HG02943 (cell line): ENCODE measurements at regions not wholly inside any gene's neighbourhood (a gene's known extent, or its start where the extent isn't known, plus 50 kb on each side); places are given as distances from the start of the nearest gene placed in this dataset.

Source experiments
- ATAC-seq: cut with Tn5 transposase; IDR thresholded peaks from one replicate; pipeline ENCODE4 v1.9.1; 2021; ENCODE audit warnings: mild to moderate bottlenecking, low read depth, moderate library complexity; ENCODE audit not compliant: unreplicated experiment

GRCh38 chr10:56973766-56974165 lies 612.7 kb upstream of the ZWINT start:
- no peak for ATAC-seq

- no peak for ATAC-seq
Measured at GRCh38 chr10:56943221-56943755, 582.2 kb upstream of the ZWINT start.

GRCh38 chr10:56934515-56934914 lies 573.5 kb upstream of the ZWINT start:
- ATAC-seq = no peak

GRCh38 chr10:56928714-56929113 lies 567.7 kb upstream of the ZWINT start:
- ATAC-seq = no peak

GRCh38 chr10:56927701-56928100 lies 566.6 kb upstream of the ZWINT start:
- ATAC-seq = no peak

- no peak for ATAC-seq
Measured at GRCh38 chr10:56920601-56921261, 559.7 kb upstream of the ZWINT start.

GRCh38 chr10:56912043-56912442 lies 551.0 kb upstream of the ZWINT start:
- ATAC-seq = no peak

GRCh38 chr10:56905051-56905450 lies 544.0 kb upstream of the ZWINT start:
- no peak for ATAC-seq

- ATAC-seq = no peak
Measured at GRCh38 chr10:56902554-56902953, 541.5 kb upstream of the ZWINT start.

GRCh38 chr10:56895306-56895705 lies 534.2 kb upstream of the ZWINT start:
- ATAC-seq = no peak

GRCh38 chr10:56881218-56881617 lies 520.2 kb upstream of the ZWINT start:
- no peak for ATAC-seq

GRCh38 chr10:56880606-56881005 lies 519.5 kb upstream of the ZWINT start:
- no peak for ATAC-seq

- no peak for ATAC-seq
Measured at GRCh38 chr10:56874950-56875349, 513.9 kb upstream of the ZWINT start.

- no peak for ATAC-seq
Measured at GRCh38 chr10:56871160-56871668, 510.2 kb upstream of the ZWINT start.

GRCh38 chr10:56867236-56867635 lies 506.2 kb upstream of the ZWINT start:
- ATAC-seq = no peak

- no peak for ATAC-seq
Measured at GRCh38 chr10:56856569-56856968, 495.5 kb upstream of the ZWINT start.

GRCh38 chr10:56844978-56845529 lies 484.0 kb upstream of the ZWINT start:
- no peak for ATAC-seq

GRCh38 chr10:56836659-56837058 lies 475.6 kb upstream of the ZWINT start:
- ATAC-seq = no peak

- no peak for ATAC-seq
Measured at GRCh38 chr10:56831681-56832080, 470.6 kb upstream of the ZWINT start.

- no peak for ATAC-seq
Measured at GRCh38 chr10:56823849-56824248, 462.8 kb upstream of the ZWINT start.

GRCh38 chr10:56805022-56805421 lies 444.0 kb upstream of the ZWINT start:
- no peak for ATAC-seq

GRCh38 chr10:56785292-56785691 lies 424.2 kb upstream of the ZWINT start:
- no peak for ATAC-seq
